SJSA1 (cell line): ENCODE measurements at regions not wholly inside any gene's neighbourhood (a gene's known extent, or its start where the extent isn't known, plus 50 kb on each side); places are given as distances from the start of the nearest gene placed in this dataset.
"Not testable (repeated sequence)": the region's sequence is repeated elsewhere in the genome, so short reads cannot be mapped to it uniquely, and the experiment has no call there.

Experiments
- DNase-seq, 2 experiments: peaks; one replicate each; pipeline ENCODE4 v3.0.0-alpha.2; 2015 to 2020; ENCODE audit warnings: low spot score in 2 of 2, low read depth in 1 of 2
- H3K27ac ChIP-seq: fragments of 250-450 bp; sonication (Bioruptor Pico); 2 replicates; pipeline ENCODE4 v1.5.1; 2020; ENCODE audit warnings: mild to moderate bottlenecking, moderate library complexity
- H3K27me3 ChIP-seq: fragments of 250-450 bp; sonication (Bioruptor Pico); replicated peaks from 2 replicates; pipeline ENCODE4 v1.5.1; 2020; ENCODE audit warnings: mild to moderate bottlenecking, moderate library complexity
- H3K36me3 ChIP-seq: fragments of 250-450 bp; sonication (Bioruptor Pico); 2 replicates; pipeline ENCODE4 v1.5.1; 2020; ENCODE audit warnings: mild to moderate bottlenecking
- H3K4me1 ChIP-seq: fragments of 250-450 bp; sonication (Bioruptor Pico); replicated peaks from 2 replicates; pipeline ENCODE4 v1.6.1; 2021; ENCODE audit warnings: mild to moderate bottlenecking
- H3K4me3 ChIP-seq: fragments of 250-450 bp; sonication (Bioruptor Pico); 2 replicates; pipeline ENCODE4 v1.5.1; 2020; ENCODE audit warnings: mild to moderate bottlenecking
- H3K9me3 ChIP-seq: fragments of 250-450 bp; sonication (Bioruptor Pico); replicated peaks from 2 replicates; pipeline ENCODE4 v1.5.1; 2020; ENCODE audit warnings: mild to moderate bottlenecking

- DNase-seq = no peak
These were observed 57.0 kb downstream of the PCDH20 start for GRCh38 chr13:61358599-61358998.

GRCh38 chr13:61350341-61350740 is 65.3 kb downstream of the PCDH20 start:
- Histone ChIP-seq H3K9me3 (no peaks in the 10 kb centered on the region), H3K4me1 (no peaks in the 10 kb centered on the region), H3K36me3 (no peaks in the 10 kb centered on the region)

More at GRCh38 chr13:61358599-61358998, 57.0 kb downstream of the PCDH20 start:
- H3K27ac ChIP-seq = no peak overlapping the region
- no peaks in the 10 kb centered on the region for H3K9me3 ChIP-seq
- no peaks in the 10 kb centered on the region for H3K4me1 ChIP-seq
- H3K36me3 ChIP-seq = no peaks in the 10 kb centered on the region
- no peak overlapping the region for H3K4me3 ChIP-seq
- no peaks in the 10 kb centered on the region for H3K27me3 ChIP-seq

GRCh38 chr13:61339054-61339621 is 76.5 kb downstream of the PCDH20 start:
- Histone ChIP-seq H3K36me3 (no peaks in the 10 kb centered on the region), H3K4me1 (no peaks in the 10 kb centered on the region), H3K27me3 (no peaks in the 10 kb centered on the region), H3K4me3 (no peak overlapping the region), H3K27ac (no peak overlapping the region), H3K9me3 (no peaks in the 10 kb centered on the region)
- no peak for DNase-seq

More at GRCh38 chr13:61350341-61350740, 65.3 kb downstream of the PCDH20 start:
- no peak for DNase-seq
- Histone ChIP-seq H3K4me3 (no peak overlapping the region), H3K27me3 (no peaks in the 10 kb centered on the region), H3K27ac (no peak overlapping the region)

- Histone ChIP-seq H3K4me1 (no peaks in the 10 kb centered on the region), H3K4me3 (no peak overlapping the region), H3K9me3 (no peaks in the 10 kb centered on the region), H3K27me3 (no peaks in the 10 kb centered on the region), H3K27ac (no peak overlapping the region), H3K36me3 (no peaks in the 10 kb centered on the region)
- DNase-seq = no peak
These were observed 99.0 kb downstream of the PCDH20 start for GRCh38 chr13:61316647-61317046.

GRCh38 chr13:61294467-61295191 is 121.0 kb downstream of the PCDH20 start:
- H3K9me3 ChIP-seq = no peaks in the 10 kb centered on the region
- H3K36me3 ChIP-seq = no peaks in the 10 kb centered on the region
- H3K4me1 ChIP-seq = no peaks in the 10 kb centered on the region
- DNase-seq = no peak
- no peaks in the 10 kb centered on the region for H3K27me3 ChIP-seq
- H3K27ac ChIP-seq = no peak overlapping the region
- no peak overlapping the region for H3K4me3 ChIP-seq

GRCh38 chr13:61286148-61286745 is 129.4 kb downstream of the PCDH20 start:
- no peak overlapping the region for H3K27ac ChIP-seq
- no peak for DNase-seq
- H3K9me3 ChIP-seq = no peaks in the 10 kb centered on the region
- no peaks in the 10 kb centered on the region for H3K27me3 ChIP-seq
- H3K4me3 ChIP-seq = no peak overlapping the region
- H3K4me1 ChIP-seq = no peaks in the 10 kb centered on the region
- no peaks in the 10 kb centered on the region for H3K36me3 ChIP-seq

GRCh38 chr13:61277586-61278276 is 137.9 kb downstream of the PCDH20 start:
- Histone ChIP-seq H3K36me3 (no peaks in the 10 kb centered on the region), H3K27ac (no peak overlapping the region), H3K9me3 (no peaks in the 10 kb centered on the region), H3K4me3 (no peak overlapping the region), H3K4me1 (no peaks in the 10 kb centered on the region), H3K27me3 (no peaks in the 10 kb centered on the region)
- no peak for DNase-seq

GRCh38 chr13:61277088-61277487 is 138.6 kb downstream of the PCDH20 start:
- DNase-seq = no peak

GRCh38 chr13:61276401-61276800 is 139.2 kb downstream of the PCDH20 start:
- DNase-seq = no peak
- H3K27me3 ChIP-seq = no peaks in the 10 kb centered on the region
- H3K9me3 ChIP-seq = no peaks in the 10 kb centered on the region
- H3K4me1 ChIP-seq = no peaks in the 10 kb centered on the region
- no peak overlapping the region for H3K4me3 ChIP-seq
- no peaks in the 10 kb centered on the region for H3K36me3 ChIP-seq
- H3K27ac ChIP-seq = no peak overlapping the region

More at GRCh38 chr13:61277088-61277487, 138.6 kb downstream of the PCDH20 start:
- Histone ChIP-seq H3K4me1 (no peaks in the 10 kb centered on the region), H3K9me3 (no peaks in the 10 kb centered on the region), H3K4me3 (no peak overlapping the region), H3K27ac (no peak overlapping the region), H3K27me3 (no peaks in the 10 kb centered on the region), H3K36me3 (no peaks in the 10 kb centered on the region)

GRCh38 chr13:61275736-61276135 is 139.9 kb downstream of the PCDH20 start:
- no peaks in the 10 kb centered on the region for H3K27me3 ChIP-seq
- DNase-seq = no peak
- no peak overlapping the region for H3K27ac ChIP-seq
- no peaks in the 10 kb centered on the region for H3K36me3 ChIP-seq
- H3K9me3 ChIP-seq = no peaks in the 10 kb centered on the region
- no peak overlapping the region for H3K4me3 ChIP-seq
- no peaks in the 10 kb centered on the region for H3K4me1 ChIP-seq

GRCh38 chr13:61275251-61275650 is 140.4 kb downstream of the PCDH20 start:
- no peak for DNase-seq
- no peak overlapping the region for H3K27ac ChIP-seq
- H3K4me3 ChIP-seq = no peak overlapping the region
- no peaks in the 10 kb centered on the region for H3K9me3 ChIP-seq
- no peaks in the 10 kb centered on the region for H3K36me3 ChIP-seq
- no peaks in the 10 kb centered on the region for H3K4me1 ChIP-seq
- H3K27me3 ChIP-seq = no peaks in the 10 kb centered on the region

GRCh38 chr13:61266896-61267295 is 148.8 kb downstream of the PCDH20 start:
- H3K36me3 ChIP-seq, H3K27me3 ChIP-seq, H3K4me3 ChIP-seq, DNase-seq, H3K27ac ChIP-seq, H3K9me3 ChIP-seq, H3K4me1 ChIP-seq: not testable (repeated sequence)

GRCh38 chr13:61261746-61262472 is 153.7 kb downstream of the PCDH20 start:
- Histone ChIP-seq H3K4me1 (no peaks in the 10 kb centered on the region), H3K27me3 (no peaks in the 10 kb centered on the region), H3K36me3 (no peaks in the 10 kb centered on the region), H3K27ac (no peak overlapping the region), H3K9me3 (no peaks in the 10 kb centered on the region), H3K4me3 (no peak overlapping the region)
- no peak for DNase-seq
